ENCODE measurements at regions not wholly inside any gene's neighbourhood (a gene's known extent, or its start where the extent isn't known, plus 50 kb on each side); places are given as distances from the start of the nearest gene placed in this dataset.
"Not testable (repeated sequence)": the region's sequence is repeated elsewhere in the genome, so short reads cannot be mapped to it uniquely, and the experiment has no call there.

DNA sequence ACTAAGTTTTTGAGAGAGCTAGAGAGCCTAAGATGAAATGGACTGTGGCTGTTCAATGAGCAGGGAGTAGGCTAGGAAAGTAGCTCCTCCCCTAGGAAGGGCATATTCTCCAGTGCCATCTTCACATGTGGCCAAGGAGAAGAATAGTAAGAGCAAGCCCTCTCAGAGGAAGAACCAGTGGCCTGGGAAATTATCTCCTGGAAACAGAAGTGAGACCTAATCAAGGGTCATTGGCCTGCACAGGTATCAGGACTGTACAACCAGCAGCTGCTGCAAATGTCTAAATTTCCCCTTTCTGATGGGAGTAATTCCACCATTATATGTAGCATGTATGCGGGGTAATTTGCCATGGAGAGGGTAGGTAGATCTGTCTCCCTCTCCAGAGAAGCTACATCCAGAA lies 334.8 kb upstream of the RASGEF1B start:
- no peak for DNase-seq

DNA sequence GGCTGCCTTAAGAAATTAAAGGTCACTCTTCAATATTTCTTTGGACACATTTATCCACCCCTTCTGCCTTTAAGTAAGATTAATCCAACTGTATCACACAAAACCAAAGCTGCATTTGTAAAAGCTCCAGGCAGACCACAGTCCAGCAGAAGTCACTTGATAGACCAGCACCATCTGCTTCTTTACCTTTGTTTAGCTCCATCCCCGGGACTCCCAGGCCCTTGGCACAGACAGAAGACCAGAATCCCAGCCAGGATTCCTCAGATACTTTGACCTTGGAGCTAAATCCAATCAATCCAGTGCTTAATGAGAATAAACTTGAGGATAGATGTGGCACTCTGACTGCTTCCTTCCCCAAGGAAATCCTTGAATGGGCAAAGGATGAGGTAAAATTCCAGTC lies 333.1 kb upstream of the RASGEF1B start:
- DNase-seq = no peak

DNA sequence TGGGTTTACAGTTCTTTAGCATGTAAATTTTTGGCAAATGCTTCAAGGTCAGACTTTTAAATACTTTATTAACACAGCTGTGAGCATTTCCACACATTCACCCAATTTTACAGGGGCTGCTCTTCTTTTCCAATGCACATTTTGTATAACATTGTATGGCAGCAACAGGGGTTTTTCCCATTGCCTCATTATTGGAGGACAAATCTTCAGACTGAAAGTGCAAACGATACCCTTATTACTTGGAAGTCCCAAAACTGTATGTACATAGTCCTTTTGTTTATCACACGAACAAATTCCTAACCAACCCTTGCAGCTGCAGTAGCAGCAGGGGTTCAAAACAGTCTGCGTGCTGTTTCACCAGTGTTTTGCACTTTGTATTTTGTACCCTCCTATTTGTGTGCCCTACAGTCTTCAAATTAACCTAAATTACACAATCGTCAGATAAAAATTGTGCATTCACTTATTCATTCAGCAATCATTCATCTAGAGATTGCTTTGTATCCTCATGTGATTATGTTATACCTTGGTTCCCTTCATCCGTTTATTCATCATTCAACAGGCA lies 330.7 kb upstream of the RASGEF1B start:
- DNase-seq = no peak

DNA sequence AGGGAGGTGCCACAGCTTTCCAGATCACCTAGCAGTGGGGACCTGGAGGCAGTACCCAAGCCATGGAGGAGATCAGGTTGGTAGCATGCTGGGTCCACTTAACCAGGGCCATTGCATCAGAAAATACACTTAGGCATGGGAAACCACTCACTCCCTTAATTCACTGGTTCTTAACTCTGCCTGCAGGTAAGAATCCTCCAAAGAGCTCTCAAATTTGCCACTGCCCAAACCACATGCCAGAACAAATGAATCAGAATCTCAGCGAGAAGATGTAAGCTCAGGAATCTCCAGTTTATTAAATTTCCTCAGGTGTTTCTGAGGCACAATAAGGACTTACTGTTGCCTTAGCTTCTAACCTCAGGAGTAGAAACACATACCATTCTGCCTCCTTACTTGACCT lies 327.7 kb upstream of the RASGEF1B start:
- no peak for DNase-seq

DNA sequence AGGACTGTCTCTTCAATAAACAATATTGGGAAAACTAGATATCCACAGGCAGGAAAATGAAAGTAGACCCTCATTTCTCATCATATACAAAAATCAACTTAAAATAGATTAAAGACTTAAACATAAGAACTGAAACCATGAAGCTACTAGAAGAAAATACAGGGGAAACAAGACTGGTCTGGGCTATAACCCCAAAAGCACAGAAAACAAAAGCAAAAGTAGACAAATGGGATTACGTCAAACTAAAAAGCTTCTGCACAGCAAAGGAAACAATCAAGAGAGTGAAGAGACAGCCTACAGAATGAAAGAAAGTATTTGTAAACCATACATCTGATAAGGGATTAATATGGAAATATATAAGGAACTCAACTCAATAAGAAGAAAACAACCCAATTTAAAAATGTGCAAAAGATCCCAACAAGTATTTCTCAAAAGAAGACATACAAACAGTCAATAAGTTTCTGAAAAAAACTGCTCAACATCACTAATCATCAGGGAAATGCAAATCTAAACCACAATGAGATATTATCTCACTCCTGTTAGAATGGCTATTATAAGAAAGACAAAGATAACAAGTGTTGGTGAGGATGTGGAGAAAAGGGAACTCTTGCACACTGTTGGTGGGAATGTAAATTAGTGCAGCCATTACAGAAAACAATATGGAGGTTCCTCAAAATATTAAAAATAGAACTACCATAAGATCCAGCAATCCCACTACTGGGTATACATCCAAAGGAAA lies 325.3 kb upstream of the RASGEF1B start:
- DNase-seq = no peak

DNA sequence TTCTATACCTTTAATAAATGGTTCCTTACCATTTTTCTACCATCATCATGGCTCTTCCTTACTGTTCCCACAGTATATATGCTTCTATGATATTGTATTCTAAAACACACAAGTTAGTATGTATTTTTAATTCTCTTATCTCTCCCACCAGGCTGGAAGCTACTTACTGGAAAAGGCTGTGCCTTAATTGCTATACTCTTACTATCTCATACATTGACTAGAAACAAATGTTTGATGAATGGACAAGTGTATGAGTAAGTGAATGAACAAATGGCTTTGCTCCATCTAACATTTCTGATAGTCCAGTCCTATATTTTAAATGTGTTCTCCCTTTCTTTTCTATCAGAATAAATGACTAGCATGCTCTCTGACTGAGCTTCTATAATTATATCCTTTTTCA lies 320.8 kb upstream of the RASGEF1B start:
- no peak for DNase-seq

DNA sequence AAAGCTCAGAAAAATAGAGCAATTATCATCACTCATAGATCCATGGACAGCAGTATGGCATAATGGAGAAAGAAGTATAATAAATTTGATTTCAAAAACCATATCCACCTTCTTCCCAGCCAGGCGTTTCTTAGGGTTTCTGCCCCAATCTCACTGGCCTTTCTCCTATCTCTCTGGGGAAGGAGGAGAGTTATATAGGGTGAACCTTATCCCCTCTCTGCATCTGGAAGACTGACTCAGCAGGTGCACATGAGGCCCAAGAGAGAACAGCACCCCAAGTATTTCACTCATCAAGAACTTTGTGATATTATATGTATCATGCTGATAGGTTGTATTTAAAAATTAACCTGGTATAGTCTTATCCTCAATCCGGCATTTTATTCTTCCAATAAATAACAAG lies 318.8 kb upstream of the RASGEF1B start:
- no peak for DNase-seq

DNA sequence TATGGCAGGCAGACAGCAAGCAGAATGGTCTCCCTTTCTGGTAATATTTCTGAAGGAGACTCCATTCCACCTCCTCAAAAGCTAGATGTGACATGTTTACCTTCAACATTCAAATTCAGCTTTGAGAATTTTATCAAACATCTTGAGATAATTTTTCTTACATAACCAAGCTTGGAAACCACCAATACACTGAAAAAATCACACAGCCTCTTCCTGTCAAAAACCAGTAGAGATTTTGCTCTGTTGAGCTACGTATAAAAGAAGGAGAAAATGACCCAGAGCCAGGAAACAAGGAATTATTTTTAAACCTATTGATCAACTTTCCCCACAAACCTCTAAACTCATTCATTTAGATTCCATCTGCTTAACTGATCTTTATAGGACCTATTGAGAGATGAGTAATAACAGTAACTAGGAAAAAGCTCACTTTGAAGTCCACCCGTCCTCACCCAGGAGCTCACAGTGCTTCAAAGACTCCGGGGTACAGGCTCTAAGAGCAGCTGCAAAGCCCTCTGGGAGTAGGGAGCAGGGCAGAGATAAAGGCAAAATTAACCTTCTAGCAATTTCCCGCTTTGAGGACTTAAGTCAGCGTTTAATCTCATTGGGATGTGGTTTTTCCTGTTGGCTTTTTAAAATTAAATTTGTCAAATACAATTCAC lies 318.2 kb upstream of the RASGEF1B start:
- DNase-seq = no peak

DNA sequence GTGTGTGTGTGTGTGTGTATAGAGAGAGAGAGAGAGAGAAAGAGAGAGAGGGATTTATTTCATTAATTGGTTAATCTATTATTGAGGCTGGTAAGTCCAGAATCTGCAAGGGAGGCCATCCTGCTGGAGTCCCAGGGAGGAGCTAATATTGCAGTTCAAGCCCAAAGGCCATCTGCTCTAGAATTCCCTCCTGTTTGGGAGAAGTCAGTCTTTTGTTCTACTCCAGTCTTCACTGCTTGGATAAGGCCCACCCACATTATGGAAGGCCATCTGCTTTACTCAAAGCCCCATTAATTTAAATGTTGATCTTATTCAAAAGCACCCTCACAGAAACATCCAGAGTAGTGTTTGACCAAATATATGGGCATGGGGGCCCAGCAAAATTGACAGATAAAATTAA lies 317.5 kb upstream of the RASGEF1B start:
- no peak for DNase-seq

DNA sequence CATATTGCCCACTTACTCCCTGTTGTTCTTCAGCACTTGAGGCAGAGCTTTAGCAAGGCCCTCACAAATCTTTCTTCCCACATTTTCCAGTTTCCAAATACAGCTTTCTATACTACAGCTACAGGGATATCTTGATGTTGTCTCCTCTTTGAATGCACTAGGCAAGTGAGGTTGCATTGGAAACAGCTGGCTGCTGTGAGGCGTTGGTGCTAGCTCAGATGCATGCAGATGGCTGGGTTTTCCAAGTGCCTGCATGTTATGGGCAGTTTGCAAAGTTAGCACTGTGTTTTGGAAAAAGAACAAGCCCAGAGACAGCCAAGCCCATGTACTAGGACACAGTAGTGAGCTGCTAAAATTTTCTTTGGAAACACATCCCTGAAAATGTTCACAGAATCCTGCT lies 315.1 kb upstream of the RASGEF1B start:
- DNase-seq = no peak

DNA sequence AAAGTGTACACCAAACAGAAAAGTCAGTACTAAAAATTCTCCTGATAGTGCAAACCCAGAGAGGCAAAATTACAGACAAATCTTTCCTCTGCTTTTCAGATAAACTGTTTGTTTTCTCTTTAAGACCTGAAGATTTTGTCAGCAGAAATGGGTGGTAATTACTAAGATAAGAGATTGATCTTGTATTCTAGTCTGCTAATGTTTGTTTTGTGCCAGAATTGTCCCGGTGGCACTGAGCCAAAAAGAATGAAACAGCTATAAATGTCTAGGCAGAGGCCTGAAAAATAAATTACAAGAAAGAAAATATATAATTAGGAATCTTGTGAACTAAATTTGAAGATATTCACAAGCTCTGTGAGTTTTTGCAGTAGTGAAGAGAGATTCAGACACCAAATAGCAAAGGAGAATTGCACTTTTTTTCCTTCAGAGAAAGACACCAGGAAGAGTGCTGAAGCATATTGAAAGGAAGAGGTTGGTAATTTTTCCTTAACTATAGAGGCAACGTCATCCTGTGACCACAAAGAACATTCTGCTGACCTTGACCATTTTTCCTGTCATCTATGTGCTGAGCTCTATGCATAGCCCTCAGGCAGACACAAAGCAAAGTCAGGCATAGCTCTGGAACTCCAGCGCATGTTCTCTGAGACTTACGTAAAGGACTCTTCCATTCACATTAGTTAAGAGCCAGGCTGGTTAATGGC lies 314.5 kb upstream of the RASGEF1B start:
- DNase-seq = no peak

DNA sequence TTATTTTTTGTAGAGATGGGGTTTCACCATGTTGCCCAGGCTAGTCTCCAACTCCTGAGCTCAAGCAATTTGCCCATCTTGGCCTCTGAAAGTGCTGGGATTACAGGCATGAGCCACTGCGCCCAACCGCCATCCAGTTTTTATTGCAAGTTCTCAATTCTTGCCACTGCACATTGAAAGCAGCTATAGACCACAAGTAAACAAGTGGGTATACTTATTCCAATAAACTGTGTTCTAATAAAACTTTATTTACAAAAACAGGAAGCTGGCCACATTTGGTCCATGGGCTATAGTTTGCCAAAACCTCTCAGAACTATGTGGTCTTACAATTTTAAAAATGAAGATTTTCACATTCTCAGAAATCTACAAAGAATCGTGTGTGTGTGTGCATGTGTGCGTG lies 313.6 kb upstream of the RASGEF1B start:
- DNase-seq = no peak

DNA sequence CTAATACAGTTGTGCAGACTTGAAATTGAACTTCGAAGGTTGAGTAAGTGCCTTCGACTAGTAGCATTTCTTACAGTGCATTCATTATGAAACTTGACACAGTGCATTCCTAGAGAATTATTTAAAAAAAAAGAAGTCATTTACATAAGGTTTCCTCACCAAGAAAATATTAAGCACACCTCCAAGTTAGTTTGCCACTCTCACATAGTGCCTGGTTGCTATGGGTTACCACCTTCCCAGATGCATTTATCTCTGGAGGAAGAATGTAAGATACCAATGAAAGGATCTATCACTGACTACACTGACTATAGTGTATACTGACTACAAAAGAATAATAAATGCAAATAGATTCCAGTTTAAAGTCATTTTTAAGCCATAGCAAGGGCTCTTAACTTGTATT lies 311.9 kb upstream of the RASGEF1B start:
- no peak for DNase-seq

DNA sequence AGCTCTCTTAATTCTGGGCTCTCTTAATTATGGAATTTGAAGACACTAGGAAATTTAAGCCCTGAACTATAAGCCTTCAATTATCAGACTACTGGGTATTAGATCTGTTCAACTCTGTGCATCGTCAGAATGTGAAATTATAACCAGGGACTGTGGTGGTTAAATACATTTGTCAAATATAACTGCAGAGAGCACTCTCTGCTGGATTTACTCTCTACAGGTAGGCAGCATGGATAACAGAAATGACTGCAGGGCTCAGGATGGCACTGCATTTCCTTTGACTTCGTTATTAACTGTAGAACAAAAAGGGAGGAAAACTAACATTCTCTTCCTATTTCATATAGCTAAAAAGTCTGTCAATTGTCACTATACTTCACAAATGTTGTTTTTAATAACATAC lies 310.1 kb upstream of the RASGEF1B start:
- DNase-seq = no peak

DNA sequence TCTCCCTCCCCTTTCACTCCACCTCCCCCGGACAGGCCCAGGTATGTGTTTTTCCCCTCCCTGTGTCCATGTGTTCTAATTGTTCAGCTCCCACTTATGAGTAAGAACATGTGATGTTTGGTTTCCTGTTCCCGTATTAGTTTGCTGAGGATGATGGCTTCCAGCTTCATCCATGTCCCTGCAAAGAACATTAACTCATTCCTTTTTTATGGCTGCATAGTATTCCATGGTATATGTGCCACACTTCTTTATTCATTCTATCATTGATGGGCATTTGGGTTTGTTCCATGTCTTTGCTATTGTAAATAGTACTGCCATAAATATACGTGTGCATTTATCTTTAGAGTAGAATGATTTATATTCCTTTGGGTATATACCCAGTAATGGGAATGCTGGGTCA lies 306.0 kb upstream of the RASGEF1B start:
- not testable (repeated sequence) for DNase-seq

DNA sequence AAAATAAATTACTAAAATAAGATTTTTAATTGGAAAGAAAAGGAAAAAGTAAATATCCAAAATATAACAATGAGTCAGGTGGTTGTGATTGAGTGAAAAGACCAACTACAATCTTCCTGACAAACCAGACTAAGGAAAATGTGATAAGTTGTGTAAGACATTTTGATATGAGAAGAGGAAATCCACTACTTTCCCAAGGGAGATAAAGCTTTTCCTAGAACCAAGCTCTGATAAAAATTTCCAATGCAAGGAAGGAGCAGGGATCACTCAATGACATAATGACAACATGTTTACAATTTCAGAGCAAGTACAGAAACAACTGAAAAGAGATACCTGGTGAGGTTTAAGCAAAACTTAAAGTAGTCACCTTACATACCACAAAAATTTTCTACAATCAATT lies 305.1 kb upstream of the RASGEF1B start:
- DNase-seq = no peak

DNA sequence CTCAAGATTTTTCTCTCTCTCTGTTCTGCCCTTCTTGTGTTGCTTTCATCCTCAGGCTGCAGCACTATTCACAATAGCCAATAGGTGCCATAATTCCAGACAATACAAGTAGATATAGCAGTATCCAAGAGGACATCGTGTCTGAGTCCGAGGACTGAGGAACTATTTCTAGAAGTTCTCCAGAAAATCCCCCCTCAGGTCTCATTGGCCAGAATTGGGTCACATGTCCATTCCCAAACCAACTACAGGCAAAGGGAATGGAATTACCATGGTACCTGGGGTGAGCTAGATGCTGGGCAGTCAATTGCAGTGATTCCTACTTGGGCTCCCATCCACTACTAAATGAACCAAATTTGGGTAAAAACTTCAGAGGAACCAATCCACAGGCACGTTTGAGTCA lies 301.9 kb upstream of the RASGEF1B start:
- DNase-seq = no peak

DNA sequence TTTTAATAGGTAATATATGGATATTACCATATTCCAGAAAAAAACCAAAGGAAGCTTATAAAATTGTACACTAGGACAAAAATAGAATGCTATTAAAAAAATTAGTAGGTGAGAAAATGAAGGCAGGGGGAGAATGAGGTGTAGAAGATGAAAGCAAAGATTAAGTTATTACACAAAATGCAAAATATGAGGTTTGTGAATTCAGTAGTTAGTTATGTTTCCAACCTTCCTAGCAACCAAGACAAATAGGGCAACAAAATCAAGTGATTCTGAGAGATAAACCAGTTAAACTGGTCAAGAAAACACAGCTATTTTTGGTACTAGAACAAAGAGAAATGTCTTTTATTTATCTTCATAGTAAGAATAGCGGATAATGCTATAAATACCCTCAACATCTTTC lies 300.0 kb upstream of the RASGEF1B start:
- DNase-seq = no peak

DNA sequence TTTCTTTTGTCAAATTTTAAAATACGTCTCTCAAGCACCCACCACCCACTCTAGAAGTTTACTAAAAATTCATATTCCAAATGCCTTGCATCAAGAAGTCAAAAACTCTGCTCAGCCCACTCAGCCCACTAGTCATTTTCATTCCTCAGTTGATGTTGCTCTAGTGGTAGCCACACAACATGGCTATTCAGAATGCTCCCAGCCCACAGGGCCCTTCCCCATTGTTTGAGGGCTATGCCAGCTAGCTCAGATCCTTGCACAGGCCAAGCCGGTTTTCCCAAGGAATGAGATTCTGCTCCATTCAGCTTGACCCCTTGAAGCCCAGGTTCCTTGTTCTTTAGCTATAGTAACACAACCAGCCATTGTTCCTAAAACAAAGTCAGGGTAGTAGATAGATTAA lies 297.5 kb upstream of the RASGEF1B start:
- DNase-seq = no peak

DNA sequence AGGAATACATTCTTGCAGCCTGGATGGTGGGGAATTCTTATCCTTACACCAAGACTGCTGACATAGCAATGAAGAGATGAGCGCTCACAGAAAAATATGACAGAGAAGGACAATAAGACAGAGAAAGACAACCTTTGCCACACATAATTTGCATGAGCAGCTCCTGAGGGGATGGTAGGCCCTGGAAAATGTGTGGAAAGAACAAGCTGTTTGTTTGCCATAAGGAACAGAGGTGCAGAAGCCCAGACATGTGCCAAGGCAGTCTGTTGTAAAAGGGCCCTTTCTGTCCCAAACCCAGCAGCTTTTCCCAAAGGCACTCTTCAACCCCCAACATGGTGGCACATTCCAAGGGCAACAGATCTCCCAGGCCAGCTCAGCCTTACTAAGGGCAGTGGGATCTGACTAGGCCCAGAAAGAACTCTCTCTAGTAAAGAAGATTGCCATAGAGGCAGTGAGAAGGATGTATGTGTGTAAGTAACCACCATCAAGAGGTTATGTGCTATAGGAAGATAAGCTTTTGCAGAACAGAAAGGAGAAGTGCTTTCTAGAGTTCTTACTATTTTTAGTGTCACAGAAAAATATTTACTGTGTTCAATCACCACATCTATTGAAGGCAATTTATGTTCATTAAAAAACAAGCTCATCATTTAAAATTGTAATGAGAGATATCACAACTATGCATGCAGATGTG lies 287.0 kb upstream of the RASGEF1B start:
- DNase-seq = no peak

DNA sequence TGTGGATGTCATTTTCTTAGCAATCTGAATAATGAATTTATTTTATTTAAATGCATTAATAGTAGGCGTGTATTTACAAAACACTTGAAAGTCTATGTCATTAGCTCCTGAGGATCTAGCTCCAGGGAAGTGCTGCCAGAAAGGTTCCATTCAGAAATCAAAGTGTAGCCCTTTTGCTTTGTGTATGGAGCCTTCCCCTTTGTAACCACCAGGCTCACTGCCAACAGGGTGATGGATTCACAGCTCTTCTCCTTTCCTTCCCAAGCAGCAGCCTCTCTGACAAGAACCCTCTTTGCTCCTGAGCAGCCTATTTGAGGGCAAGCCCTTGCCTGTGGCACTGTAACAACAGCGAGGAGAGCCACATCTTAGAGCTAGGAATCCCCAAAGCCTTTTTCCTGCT lies 286.0 kb upstream of the RASGEF1B start:
- DNase-seq = no peak

DNA sequence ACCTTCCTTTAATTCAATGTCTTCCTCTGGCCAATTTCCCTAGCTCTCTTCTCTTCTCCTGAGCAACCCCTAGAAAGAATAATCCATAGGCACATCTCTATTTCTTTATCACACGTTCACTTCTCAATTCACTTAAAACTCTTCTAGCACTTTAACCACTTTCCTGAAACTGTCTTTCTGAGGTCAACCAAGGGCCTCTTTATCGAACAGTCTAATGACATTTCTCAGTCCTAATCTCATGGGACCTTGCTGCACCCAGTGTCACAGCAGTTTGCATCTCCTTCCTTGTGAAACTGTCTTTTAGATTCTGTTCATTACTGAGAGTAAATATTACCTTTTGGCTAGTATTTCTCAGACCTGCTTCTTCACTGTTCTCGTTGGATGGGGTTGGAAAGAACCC lies 285.3 kb upstream of the RASGEF1B start:
- no peak for DNase-seq

DNA sequence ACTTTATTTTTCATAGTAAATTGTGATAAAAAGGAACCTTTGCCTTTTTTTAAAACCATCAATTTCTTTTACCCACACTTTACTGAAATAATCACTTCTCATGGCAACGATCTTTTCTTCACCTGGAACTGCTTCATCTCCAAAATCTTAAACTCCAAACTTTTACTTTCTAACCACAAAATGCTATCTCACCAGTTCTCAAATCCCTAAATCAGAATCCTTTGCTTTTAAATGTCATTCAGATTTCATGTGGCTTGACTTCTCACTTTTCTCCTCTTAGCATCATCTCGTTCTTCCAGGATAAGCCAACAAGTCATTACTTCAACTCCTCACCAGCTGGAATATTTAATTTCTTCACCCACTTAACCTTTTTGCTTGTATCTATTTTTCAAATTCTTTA lies 284.3 kb upstream of the RASGEF1B start:
- no peak for DNase-seq
